ENCODE measurements at regions not wholly inside any gene's neighbourhood (a gene's known extent, or its start where the extent isn't known, plus 50 kb on each side); places are given as distances from the start of the nearest gene placed in this dataset.

GRCh38 chr2:16581241-16581640 is 84.4 kb downstream of the CYRIA start:
- intact Hi-C loops (cut with micrococcal nuclease): no loop called here
- no peaks in the 10 kb centered on the region for H3K27me3 ChIP-seq (ENCODE audit: low read depth)
- peaks cover 5% of the 10 kb centered on the region for H3K4me1 ChIP-seq
- no peaks in the 10 kb centered on the region for H3K36me3 ChIP-seq
- TF ChIP-seq CTCF (IDR thresholded peaks at IDR 0.05; ENCODE audit: borderline replicate concordance): no peak
- no peak for DNase-seq
- no peak overlapping the region for H3K4me3 ChIP-seq
- H3K27ac ChIP-seq (replicated peaks): no peak overlapping the region
- no peaks in the 10 kb centered on the region for H3K9me3 ChIP-seq (replicated peaks)

GRCh38 chr2:16578081-16578480 is 87.6 kb downstream of the CYRIA start:
- Histone ChIP-seq H3K4me3 (no peak overlapping the region), H3K4me1 (peaks cover 5% of the 10 kb centered on the region), H3K27ac (replicated peaks) (no peak overlapping the region), H3K27me3 (ENCODE audit: low read depth) (no peaks in the 10 kb centered on the region), H3K36me3 (peaks cover 5% of the 10 kb centered on the region), H3K9me3 (replicated peaks) (no peaks in the 10 kb centered on the region)
- intact Hi-C loops (cut with micrococcal nuclease): no loop called here
- no peak for DNase-seq
- no peak for TF ChIP-seq CTCF (IDR thresholded peaks at IDR 0.05; ENCODE audit: borderline replicate concordance)

GRCh38 chr2:16570516-16570915 is 95.1 kb downstream of the CYRIA start:
- DNase-seq: no peak
- Histone ChIP-seq H3K27me3 (ENCODE audit: low read depth) (no peaks in the 10 kb centered on the region), H3K9me3 (replicated peaks) (no peaks in the 10 kb centered on the region), H3K4me3 (no peak overlapping the region), H3K4me1 (peaks cover 26% of the 10 kb centered on the region), H3K36me3 (peaks cover 5% of the 10 kb centered on the region), H3K27ac (replicated peaks) (no peak overlapping the region)
- intact Hi-C loops (cut with micrococcal nuclease): no loop called here
- no peak for TF ChIP-seq CTCF (IDR thresholded peaks at IDR 0.05; ENCODE audit: borderline replicate concordance)

GRCh38 chr2:16568998-16569784 is 96.4 kb downstream of the CYRIA start:
- no peaks in the 10 kb centered on the region for H3K9me3 ChIP-seq (replicated peaks)
- peaks cover 26% of the 10 kb centered on the region for H3K4me1 ChIP-seq
- TF ChIP-seq CTCF (IDR thresholded peaks at IDR 0.05; ENCODE audit: borderline replicate concordance): no peak
- peak overlapping the region; percentile 38 for H3K27ac ChIP-seq (replicated peaks)
- H3K27me3 ChIP-seq (ENCODE audit: low read depth): no peaks in the 10 kb centered on the region
- no peak for DNase-seq
- peaks cover 5% of the 10 kb centered on the region for H3K36me3 ChIP-seq
- intact Hi-C loops (cut with micrococcal nuclease): no loop called here
- no peak overlapping the region for H3K4me3 ChIP-seq

GRCh38 chr2:16566701-16567100 is 98.9 kb downstream of the CYRIA start:
- intact Hi-C loops (cut with micrococcal nuclease): no loop called here
- no peaks in the 10 kb centered on the region for H3K9me3 ChIP-seq (replicated peaks)
- H3K27ac ChIP-seq (replicated peaks): no peak overlapping the region
- no peaks in the 10 kb centered on the region for H3K27me3 ChIP-seq (ENCODE audit: low read depth)
- H3K4me3 ChIP-seq: no peak overlapping the region
- no peak for TF ChIP-seq CTCF (IDR thresholded peaks at IDR 0.05; ENCODE audit: borderline replicate concordance)
- peaks cover 26% of the 10 kb centered on the region for H3K4me1 ChIP-seq
- DNase-seq: no peak
- peaks cover 12% of the 10 kb centered on the region for H3K36me3 ChIP-seq

Measured in left ventricle myocardium inferior (tissue), 1 donor.